ENCODE measurements at regions not wholly inside any gene's neighbourhood (a gene's known extent, or its start where the extent isn't known, plus 50 kb on each side); places are given as distances from the start of the nearest gene placed in this dataset.

GRCh38 chr11:122319691-122320620, 203.9 kb upstream of the BLID start:
- TF ChIP-seq KAT7 (CRISPR knock-in tag; IDR thresholded peaks at IDR 0.05; ENCODE audit: borderline replicate concordance) (no peak), GRHL2 (CRISPR knock-in tag; IDR thresholded peaks at IDR 0.05; ENCODE audit: insufficient replicate concordance, severe bottlenecking) (no peak), NR3C1 (CRISPR knock-in tag; conservative IDR thresholded peaks at IDR 0.05; ENCODE audit: low read depth) (no peak), FOXJ3 (CRISPR knock-in tag; IDR thresholded peaks at IDR 0.05; ENCODE audit: borderline replicate concordance) (no peak), CTCF (IDR thresholded peaks at IDR 0.05) (no peak), SMAD4 (CRISPR knock-in tag; IDR thresholded peaks at IDR 0.05) (no peak), CREB1 (CRISPR knock-in tag; IDR thresholded peaks at IDR 0.05) (no peak), ZBTB43 (CRISPR knock-in tag; IDR thresholded peaks at IDR 0.05) (no peak), ZNF121 (CRISPR knock-in tag; IDR thresholded peaks at IDR 0.05) (no peak), JUN (CRISPR knock-in tag; IDR thresholded peaks at IDR 0.05) (no peak)

Data from WTC11 (cell line).